Mucosa of descending colon (tissue), 3 donors: ENCODE measurements at regions not wholly inside any gene's neighbourhood (a gene's known extent, or its start where the extent isn't known, plus 50 kb on each side); places are given as distances from the start of the nearest gene placed in this dataset.

Experiments
- ATAC-seq: fragments of 200-7000 bp; cut with Tn5 transposase; one replicate; pipeline ENCODE4 v1.9.1; 2020; ENCODE audit warnings: mild to moderate bottlenecking, moderate library complexity
- DNase-seq, 3 donors: peaks; one replicate each; pipeline ENCODE4 v3.0.0-alpha.2; 2020
- H3K36me3 ChIP-seq: fragments of 200-600 bp; one replicate; pipeline ENCODE4 v1.8.0; 2021; ENCODE audit warnings: low read depth, mild to moderate bottlenecking
- H3K4me1 ChIP-seq: fragments of 200-600 bp; one replicate; pipeline ENCODE4 v1.8.0; 2021; ENCODE audit warnings: low read depth, mild to moderate bottlenecking
- H3K4me3 ChIP-seq: fragments of 200-600 bp; one replicate; pipeline ENCODE4 v1.8.0; 2021; ENCODE audit warnings: mild to moderate bottlenecking
- H3K9me3 ChIP-seq: fragments of 200-600 bp; one replicate; pipeline ENCODE4 v1.8.0; 2021; ENCODE audit warnings: mild to moderate bottlenecking
- intact Hi-C, 2 donors: fragments of 100-400 bp; cut with DNase I in 1 of 2; cut with micrococcal nuclease in 1 of 2; formaldehyde crosslinking; loops; one replicate each; pipeline versions ENCODE4 v1.11.0 to v1.11.1; 2022; cut with DNase I, micrococcal nuclease
- TF ChIP-seq, protein P1 (sequence below): fragments of 200-600 bp; IDR thresholded peaks from one replicate; pipeline ENCODE4 v1.8.0; 2022; ENCODE audit warnings: antibody characterized with exemption, mild to moderate bottlenecking
- donor health status: DM: no; HTN: no; CAD: no; lungs with moderate emphysema.
- donor health status: DM: no; HTN: no; CAD: no.
- donor health status: DM: no; HTN: yes; CAD: no.

DNA sequence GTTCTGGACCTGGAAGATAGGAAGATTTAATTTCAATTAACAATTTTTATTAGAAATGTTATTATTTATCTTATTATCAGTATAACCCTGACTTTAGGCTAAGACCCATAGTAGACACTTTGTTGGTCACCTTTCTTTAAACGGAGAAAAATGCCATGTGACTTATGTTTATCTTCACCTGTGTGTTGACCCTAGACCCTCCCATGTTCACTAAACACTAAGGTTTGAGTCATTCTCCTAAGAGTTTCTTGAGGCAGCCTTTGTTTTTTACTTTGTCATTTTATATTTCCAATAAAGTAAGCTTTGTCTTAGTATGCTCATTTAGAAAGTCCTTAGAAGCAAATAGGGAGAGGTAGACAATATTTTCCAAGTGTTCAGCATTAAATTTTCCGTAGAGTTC, 771.7 kb downstream of the METTL15 start:
- no peaks in the 10 kb centered on the region for H3K4me1 ChIP-seq
- no peaks in the 10 kb centered on the region for H3K36me3 ChIP-seq
- H3K9me3 ChIP-seq: peaks cover 5% of the 10 kb centered on the region
- DNase-seq (no peak), ATAC-seq (no peak)
- TF ChIP-seq, protein P1, sequence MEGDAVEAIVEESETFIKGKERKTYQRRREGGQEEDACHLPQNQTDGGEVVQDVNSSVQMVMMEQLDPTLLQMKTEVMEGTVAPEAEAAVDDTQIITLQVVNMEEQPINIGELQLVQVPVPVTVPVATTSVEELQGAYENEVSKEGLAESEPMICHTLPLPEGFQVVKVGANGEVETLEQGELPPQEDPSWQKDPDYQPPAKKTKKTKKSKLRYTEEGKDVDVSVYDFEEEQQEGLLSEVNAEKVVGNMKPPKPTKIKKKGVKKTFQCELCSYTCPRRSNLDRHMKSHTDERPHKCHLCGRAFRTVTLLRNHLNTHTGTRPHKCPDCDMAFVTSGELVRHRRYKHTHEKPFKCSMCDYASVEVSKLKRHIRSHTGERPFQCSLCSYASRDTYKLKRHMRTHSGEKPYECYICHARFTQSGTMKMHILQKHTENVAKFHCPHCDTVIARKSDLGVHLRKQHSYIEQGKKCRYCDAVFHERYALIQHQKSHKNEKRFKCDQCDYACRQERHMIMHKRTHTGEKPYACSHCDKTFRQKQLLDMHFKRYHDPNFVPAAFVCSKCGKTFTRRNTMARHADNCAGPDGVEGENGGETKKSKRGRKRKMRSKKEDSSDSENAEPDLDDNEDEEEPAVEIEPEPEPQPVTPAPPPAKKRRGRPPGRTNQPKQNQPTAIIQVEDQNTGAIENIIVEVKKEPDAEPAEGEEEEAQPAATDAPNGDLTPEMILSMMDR: no peak
- intact Hi-C loops: no loop called here
- no peak overlapping the region for H3K4me3 ChIP-seq

DNA sequence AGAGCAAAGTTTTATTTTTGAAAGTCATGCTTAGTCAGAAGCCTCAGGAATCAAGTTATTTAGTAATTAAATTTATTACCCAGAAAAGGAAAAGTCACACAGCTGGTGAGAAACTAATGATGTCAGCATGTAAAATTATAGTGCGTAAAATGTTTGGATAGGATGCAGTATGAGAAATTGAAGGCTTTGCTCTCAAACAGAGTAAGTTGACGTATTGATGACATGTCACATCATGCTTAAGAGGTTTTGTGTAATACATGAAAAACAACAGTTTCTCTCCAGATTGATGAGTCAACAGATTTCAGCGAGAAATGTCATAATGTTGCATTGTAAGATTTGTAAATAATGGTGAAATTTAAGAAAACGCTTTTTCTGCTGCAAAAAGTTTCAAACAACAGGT, 769.8 kb downstream of the METTL15 start:
- no peak for DNase-seq
- no peaks in the 10 kb centered on the region for H3K4me1 ChIP-seq
- ATAC-seq: no peak
- no peaks in the 10 kb centered on the region for H3K9me3 ChIP-seq
- intact Hi-C loops: no loop called here
- H3K36me3 ChIP-seq: no peaks in the 10 kb centered on the region
- no peak overlapping the region for H3K4me3 ChIP-seq
- TF ChIP-seq, protein P1: no peak

DNA sequence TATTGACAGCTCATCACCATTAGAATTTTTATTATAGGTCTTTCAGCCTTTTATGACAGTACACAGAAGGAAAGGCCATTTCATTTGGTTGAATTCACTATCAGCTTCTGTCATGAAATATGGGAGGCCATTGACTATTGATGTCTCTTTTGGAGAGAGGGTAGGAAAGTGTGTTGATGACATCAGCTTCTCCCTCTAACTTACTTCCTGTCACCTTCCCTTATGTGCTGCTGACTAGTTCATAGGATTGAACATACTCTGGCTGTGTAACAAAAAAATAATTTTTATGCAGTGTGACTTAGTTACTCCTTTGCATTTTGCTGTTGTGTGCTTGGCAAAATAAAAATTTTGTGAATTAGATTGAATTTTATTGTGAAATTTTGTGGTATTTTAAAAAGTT, 769.2 kb downstream of the METTL15 start:
- intact Hi-C loops: no loop called here
- Histone ChIP-seq H3K4me1 (no peaks in the 10 kb centered on the region), H3K4me3 (no peak overlapping the region), H3K9me3 (no peaks in the 10 kb centered on the region), H3K36me3 (no peaks in the 10 kb centered on the region)
- ATAC-seq: no peak
- TF ChIP-seq, protein P1: no peak
- DNase-seq: no peak

DNA sequence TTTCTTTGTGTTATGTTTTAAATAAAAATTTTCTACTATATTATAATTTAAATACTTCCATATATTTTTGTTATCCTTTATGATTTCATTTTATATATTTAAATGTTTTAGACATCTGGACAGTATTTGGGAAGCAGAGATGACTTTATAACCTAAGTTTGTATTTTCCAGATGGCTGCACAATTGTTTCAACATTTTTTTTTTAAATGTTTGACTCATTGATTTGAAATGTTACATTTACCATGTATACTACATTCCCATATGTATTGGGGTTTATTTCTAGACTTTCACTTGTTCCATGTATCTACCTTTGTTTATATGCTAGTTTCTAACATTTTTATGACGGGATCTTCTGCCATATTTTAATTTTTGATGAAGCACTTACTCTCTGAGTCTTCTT, 766.5 kb downstream of the METTL15 start:
- Histone ChIP-seq H3K9me3 (no peaks in the 10 kb centered on the region), H3K4me1 (no peaks in the 10 kb centered on the region), H3K36me3 (no peaks in the 10 kb centered on the region), H3K4me3 (no peak overlapping the region)
- ATAC-seq (no peak), DNase-seq (no peak)
- TF ChIP-seq, protein P1: no peak
- intact Hi-C loops: no loop called here

DNA sequence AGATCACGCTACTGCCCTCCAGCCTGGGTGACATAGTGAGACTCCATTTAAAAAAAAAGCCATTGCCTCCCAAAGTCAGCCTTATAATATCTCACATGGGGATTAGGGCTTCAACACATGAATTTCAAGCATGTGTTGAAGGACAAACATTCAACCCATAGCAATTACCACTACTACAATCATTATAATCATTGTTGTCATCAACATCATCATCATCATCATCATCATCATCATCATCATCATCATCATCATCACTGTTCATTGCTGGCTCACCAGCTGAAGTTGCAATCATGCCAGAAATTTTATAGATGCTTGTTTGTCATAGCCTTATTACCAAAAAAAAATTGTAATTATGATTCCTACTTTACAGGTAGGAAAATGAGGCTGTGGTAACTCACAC, 762.9 kb downstream of the METTL15 start:
- DNase-seq: no peak
- no peak for ATAC-seq
- TF ChIP-seq, protein P1: no peak
- intact Hi-C loops: no loop called here
- H3K36me3 ChIP-seq: no peaks in the 10 kb centered on the region
- no peak overlapping the region for H3K4me3 ChIP-seq
- H3K9me3 ChIP-seq: no peaks in the 10 kb centered on the region
- no peaks in the 10 kb centered on the region for H3K4me1 ChIP-seq

DNA sequence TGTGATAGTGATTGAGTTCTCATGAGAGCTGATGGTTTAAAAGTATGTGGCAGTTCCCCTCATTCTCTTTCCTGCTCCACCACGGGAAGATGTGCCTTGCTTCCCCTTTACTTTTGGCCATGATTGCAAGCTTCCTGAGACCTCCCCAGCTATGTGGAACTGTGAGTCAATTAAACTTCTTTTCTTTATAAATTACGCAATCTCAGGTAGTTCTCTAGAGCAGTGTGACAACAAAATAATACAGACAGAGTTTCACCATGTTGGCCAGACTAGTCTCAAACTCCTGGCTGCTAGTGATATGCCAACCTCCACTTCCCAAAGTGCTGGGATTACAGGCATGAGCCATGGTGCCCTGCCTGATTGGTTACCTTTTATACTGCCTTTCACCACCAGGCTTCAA, 755.2 kb downstream of the METTL15 start:
- TF ChIP-seq, protein P1: no peak
- Histone ChIP-seq H3K4me3 (no peak overlapping the region), H3K9me3 (no peaks in the 10 kb centered on the region), H3K4me1 (no peaks in the 10 kb centered on the region), H3K36me3 (no peaks in the 10 kb centered on the region)
- DNase-seq (no peak), ATAC-seq (no peak)
- intact Hi-C loops: no loop called here
